ENCODE measurements at regions not wholly inside any gene's neighbourhood (a gene's known extent, or its start where the extent isn't known, plus 50 kb on each side); places are given as distances from the start of the nearest gene placed in this dataset.

DNA sequence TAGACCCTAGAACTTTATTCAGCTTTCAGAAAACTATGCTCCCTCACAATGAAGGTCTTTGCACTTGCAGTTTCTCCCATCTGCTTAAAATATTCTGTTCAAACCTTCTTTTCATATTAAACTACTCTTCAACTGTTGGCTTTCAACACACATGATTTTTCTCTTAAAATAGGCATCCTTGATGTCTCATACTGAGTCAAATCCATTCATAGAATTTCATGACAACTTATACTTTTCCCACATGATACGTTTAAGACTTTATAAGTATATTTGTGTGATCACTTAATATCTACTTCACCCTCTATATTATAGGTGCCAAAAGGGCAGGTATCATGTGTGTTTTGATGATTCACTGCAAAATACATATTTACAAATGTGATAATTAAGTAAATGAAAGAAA is 412.5 kb downstream of the MMUT start:
- Mint-ChIP-seq H3K9me3 (no peaks in the 10 kb centered on the region), H3K27ac (peak overlapping the region in 1 of 3 experiments; percentile 87; a peak in 3 of 7 replicates)

More for the DNA sequence above, 412.5 kb downstream of the MMUT start:
- Histone ChIP-seq H4K5ac (ENCODE audit: insufficient read length, low read depth, low read length) (no peak overlapping the region), H4K8ac (replicated peaks; ENCODE audit: insufficient read length, low read depth, low read length) (no peak overlapping the region), H3K27me3 (ENCODE audit: insufficient read depth, low read length) (no peaks in the 10 kb centered on the region), H3K4me2 (ENCODE audit: insufficient read depth, insufficient read length, low read length) (no peak overlapping the region), H2BK20ac (ENCODE audit: low read depth, low read length, poor library complexity, severe bottlenecking) (no peak overlapping the region), H2AK5ac (ENCODE audit: insufficient read length, low read length) (no peak overlapping the region), H3K56ac (ENCODE audit: insufficient read length, low read depth, low read length) (no peak overlapping the region), H3K9me3 (ENCODE audit: control insufficient read depth, low read depth, low read length) (no peaks in the 10 kb centered on the region), H4K91ac (ENCODE audit: insufficient read length, low read depth, low read length) (no peak overlapping the region), H3K9ac (ENCODE audit: extremely low read depth, insufficient read length, low read length) (no peak overlapping the region), H3K14ac (ENCODE audit: insufficient read depth, low read length) (no peak overlapping the region), H3K23me2 (ENCODE audit: insufficient read length, low read depth, low read length, poor library complexity, severe bottlenecking) (no peaks in the 10 kb centered on the region), H2AFZ (ENCODE audit: low read length) (no peak overlapping the region), H2BK5ac (ENCODE audit: insufficient read length, low read length) (no peak overlapping the region), H3K27ac (ENCODE audit: insufficient read length, low read depth, low read length) (no peak overlapping the region), H3T11ph (ENCODE audit: low read length) (no peak overlapping the region), H2BK15ac (ENCODE audit: low read depth, low read length) (no peak overlapping the region), H3K4me1 (ENCODE audit: insufficient read depth, low read length) (peaks cover 3% of the 10 kb centered on the region; the same call in 1 of the 2 replicates), H2BK120ac (ENCODE audit: low read depth, low read length, poor library complexity, severe bottlenecking) (no peak overlapping the region), H3K23ac (ENCODE audit: insufficient read length, low read depth, low read length) (no peak overlapping the region), H3K18ac (ENCODE audit: insufficient read length, low read depth, low read length) (no peak overlapping the region), H2BK12ac (ENCODE audit: insufficient read length, low read depth, low read length) (no peak overlapping the region), H3K79me1 (ENCODE audit: insufficient read depth, low read depth, low read length, poor library complexity, severe bottlenecking) (no peaks in the 10 kb centered on the region), H3K4ac (ENCODE audit: low read depth, low read length) (no peak overlapping the region), H4K20me1 (ENCODE audit: control insufficient read depth, insufficient read depth, insufficient read length) (no peaks in the 10 kb centered on the region), H3K79me2 (ENCODE audit: insufficient read depth, low read length) (no peaks in the 10 kb centered on the region)
- no peak for DNase-seq
- Mint-ChIP-seq H3K36me3 (ENCODE audit: insufficient read depth in 1 of 3, low read depth in 3 of 3) (no peaks in the 10 kb centered on the region), H3K4me3 (no peak overlapping the region), H3K4me1 (peaks cover 11% of the 10 kb centered on the region in 2 experiments), H3K27me3 (ENCODE audit: low read depth) (no peaks in the 10 kb centered on the region)
- TF ChIP-seq, protein P1, sequence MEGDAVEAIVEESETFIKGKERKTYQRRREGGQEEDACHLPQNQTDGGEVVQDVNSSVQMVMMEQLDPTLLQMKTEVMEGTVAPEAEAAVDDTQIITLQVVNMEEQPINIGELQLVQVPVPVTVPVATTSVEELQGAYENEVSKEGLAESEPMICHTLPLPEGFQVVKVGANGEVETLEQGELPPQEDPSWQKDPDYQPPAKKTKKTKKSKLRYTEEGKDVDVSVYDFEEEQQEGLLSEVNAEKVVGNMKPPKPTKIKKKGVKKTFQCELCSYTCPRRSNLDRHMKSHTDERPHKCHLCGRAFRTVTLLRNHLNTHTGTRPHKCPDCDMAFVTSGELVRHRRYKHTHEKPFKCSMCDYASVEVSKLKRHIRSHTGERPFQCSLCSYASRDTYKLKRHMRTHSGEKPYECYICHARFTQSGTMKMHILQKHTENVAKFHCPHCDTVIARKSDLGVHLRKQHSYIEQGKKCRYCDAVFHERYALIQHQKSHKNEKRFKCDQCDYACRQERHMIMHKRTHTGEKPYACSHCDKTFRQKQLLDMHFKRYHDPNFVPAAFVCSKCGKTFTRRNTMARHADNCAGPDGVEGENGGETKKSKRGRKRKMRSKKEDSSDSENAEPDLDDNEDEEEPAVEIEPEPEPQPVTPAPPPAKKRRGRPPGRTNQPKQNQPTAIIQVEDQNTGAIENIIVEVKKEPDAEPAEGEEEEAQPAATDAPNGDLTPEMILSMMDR (conservative IDR thresholded peaks at IDR 0.05): no peak
- no CpG with 5 or more reads among the region's 1 CpG for WGBS (ENCODE audit: extremely low coverage, insufficient read length, low lambda C conversion rate)

Data from H9 (cell line).